Testis (tissue), 2 donors: ENCODE measurements at regions not wholly inside any gene's neighbourhood (a gene's known extent, or its start where the extent isn't known, plus 50 kb on each side); places are given as distances from the start of the nearest gene placed in this dataset.

ENCODE experiments used
- CTCF ChIP-seq, 3 experiments: fragments of 450-650 bp in 2 of 3; fragments of 200-600 bp in 1 of 3; sonication (generic) in 1 of 3; IDR thresholded peaks; one replicate each; pipeline ENCODE4 v1.5.1; 2016 to 2019; ENCODE audit warnings: antibody characterized with exemption in 3 of 3, mild to moderate bottlenecking in 2 of 3, moderate library complexity in 1 of 3
- POLR2A ChIP-seq: fragments of 450-650 bp; IDR thresholded peaks from one replicate; pipeline ENCODE4 v1.6.1; 2017; ENCODE audit warnings: antibody characterized with exemption, mild to moderate bottlenecking, moderate library complexity

- TF ChIP-seq CTCF (IDR thresholded peaks at IDR 0.05) (no peak), POLR2A (no peak)
These were observed 333.6 kb downstream of the ADGRD1 start for GRCh38 chr12:131287015-131287937.
